ENCODE measurements at regions not wholly inside any gene's neighbourhood (a gene's known extent, or its start where the extent isn't known, plus 50 kb on each side); places are given as distances from the start of the nearest gene placed in this dataset.
"Not testable (repeated sequence)": the region's sequence is repeated elsewhere in the genome, so short reads cannot be mapped to it uniquely, and the experiment has no call there.

DNA sequence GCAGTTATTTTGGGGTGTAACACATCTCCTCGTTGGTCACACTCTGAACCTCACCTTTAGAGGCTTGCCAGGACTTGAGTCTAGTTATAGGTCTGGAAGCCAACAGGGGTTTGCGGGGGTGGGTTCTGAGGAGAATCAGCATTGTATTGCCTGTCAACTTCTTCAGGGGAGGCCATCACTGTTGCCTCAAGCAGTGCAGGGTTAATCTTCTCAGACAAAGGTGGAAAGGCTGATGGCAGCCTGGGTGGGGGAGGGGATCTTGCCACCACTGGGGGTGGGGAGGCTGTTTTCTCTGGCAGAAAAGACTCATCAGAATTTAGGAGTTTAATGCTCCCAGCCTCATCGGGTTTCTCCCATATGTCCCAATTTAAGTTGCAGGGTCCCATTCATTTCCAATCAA is 387.8 kb downstream of the PRR32 start:
- DNase-seq, result no peak

DNA sequence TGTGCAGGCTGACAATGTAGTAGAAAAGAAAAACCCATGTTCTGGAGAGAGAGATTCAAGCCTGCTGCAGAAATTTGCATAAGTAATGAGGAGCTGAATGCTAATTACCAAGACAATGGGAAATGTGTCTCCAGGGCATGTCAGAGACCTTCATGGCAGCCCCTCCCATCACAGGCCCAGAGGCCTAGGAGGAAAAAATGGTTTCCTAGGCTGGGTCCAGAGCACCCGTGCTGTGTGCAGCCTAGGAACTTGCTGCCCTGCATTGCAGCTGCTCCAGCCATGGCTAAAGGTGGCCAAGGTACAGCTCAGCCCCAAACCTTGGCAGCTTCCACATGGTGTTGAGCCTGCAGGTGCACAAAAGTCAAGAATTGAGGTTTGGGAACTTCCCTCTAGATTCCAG is 402.3 kb downstream of the PRR32 start:
- DNase-seq, result not testable (repeated sequence)

DNA sequence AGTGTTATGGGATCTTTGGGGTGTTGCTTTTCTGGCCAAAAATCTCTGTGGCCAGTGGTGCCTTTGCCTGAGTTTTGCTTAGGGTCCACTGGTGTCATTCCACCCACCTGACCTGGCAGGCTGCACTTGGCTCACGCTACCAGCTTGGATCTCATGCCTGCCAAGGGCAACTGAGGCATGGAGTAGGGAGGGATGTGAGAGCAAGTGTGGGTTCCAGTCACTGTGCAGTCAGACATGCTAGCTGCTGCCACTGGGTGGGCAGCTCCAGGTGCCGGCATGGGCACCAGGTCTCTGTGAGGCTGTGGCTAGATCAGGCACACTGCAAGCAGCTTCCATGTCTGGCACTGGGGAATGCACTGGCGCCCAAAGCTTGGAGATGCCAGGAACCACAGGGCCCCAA is 424.1 kb downstream of the PRR32 start:
- no peak for DNase-seq

- DNase-seq, result no peak
Observed at GRCh38 chrX:127259742-127260141, 440.2 kb downstream of the PRR32 start.

GRCh38 chrX:127276326-127276725 is 456.8 kb downstream of the PRR32 start:
- DNase-seq, result no peak

GRCh38 chrX:127300511-127300910 is 481.0 kb downstream of the PRR32 start:
- DNase-seq, result no peak

GRCh38 chrX:127302841-127303240 is 483.3 kb downstream of the PRR32 start:
- DNase-seq, result no peak

- no peak for DNase-seq
Observed at GRCh38 chrX:127305013-127305412, 485.5 kb downstream of the PRR32 start.

- no peak for DNase-seq
Observed at GRCh38 chrX:127306262-127306661, 486.7 kb downstream of the PRR32 start.

- DNase-seq, result no peak
Observed at GRCh38 chrX:127313635-127314034, 494.1 kb downstream of the PRR32 start.

- DNase-seq, result no peak
Observed at GRCh38 chrX:127317159-127317558, 497.6 kb downstream of the PRR32 start.

DNA sequence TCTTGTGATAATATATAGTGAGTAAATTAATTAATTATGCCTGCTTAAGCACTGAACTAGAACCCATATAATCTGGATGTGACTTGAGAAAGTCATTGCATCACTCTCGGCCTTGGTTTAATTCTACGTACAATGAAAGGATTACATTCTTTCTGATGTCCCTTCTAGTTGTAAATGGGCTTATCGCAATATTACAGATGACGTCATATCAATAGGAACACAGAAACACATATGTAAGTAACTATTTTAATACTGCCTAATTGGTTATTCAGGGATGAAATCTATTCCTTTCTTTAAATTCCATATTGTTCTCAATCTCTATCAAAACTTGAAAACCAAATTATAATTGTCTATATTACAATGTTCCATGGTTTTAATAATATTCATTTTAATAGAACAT is 504.6 kb downstream of the PRR32 start:
- no peak for DNase-seq
